Astrocyte of the spinal cord (primary cell): ENCODE measurements at regions not wholly inside any gene's neighbourhood (a gene's known extent, or its start where the extent isn't known, plus 50 kb on each side); places are given as distances from the start of the nearest gene placed in this dataset.

Experiments
- DNase-seq: peaks from one replicate; pipeline ENCODE4 v3.0.0; 2011; ENCODE audit warnings: low read depth, low spot score
- H3K4me3 ChIP-seq: 2 replicates; pipeline ENCODE4 v1.5.1; 2011; ENCODE audit warnings: low read depth, mild to moderate bottlenecking, low read length, moderate library complexity
- in situ Hi-C: cut with HindIII; loops from 2 replicates; pipeline ENCODE4 v1.10.0; 2017; ENCODE audit warnings: low sequenced_read_pairs
- TF ChIP-seq, protein P1 (sequence below): IDR thresholded peaks from 2 replicates; pipeline ENCODE4 v1.5.1; 2012; ENCODE audit warnings: low read depth, mild to moderate bottlenecking, low read length, inconsistent platforms

DNA sequence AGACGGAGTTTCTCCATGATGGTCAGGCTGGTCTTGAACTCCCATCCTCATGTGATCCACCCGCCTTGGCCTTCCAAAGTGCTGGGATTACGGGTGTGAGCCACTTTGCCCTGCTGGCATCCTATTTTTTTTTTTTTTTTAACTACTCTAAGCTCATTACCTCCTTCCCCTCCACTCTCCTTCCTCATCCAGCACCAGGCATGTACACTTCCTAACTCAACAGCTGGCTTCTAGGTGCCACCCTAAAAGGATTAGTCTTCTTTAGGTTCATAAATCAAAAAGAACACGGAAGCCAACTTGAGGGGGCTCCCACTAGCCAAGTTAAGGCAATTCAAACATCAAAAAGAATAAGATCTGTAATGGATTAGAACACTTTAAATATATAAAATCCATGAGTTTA lies 70.6 kb upstream of the TEX51 start:
- in situ Hi-C loops: no loop called here
- H3K4me3 ChIP-seq: no peak overlapping the region
- TF ChIP-seq, protein P1, sequence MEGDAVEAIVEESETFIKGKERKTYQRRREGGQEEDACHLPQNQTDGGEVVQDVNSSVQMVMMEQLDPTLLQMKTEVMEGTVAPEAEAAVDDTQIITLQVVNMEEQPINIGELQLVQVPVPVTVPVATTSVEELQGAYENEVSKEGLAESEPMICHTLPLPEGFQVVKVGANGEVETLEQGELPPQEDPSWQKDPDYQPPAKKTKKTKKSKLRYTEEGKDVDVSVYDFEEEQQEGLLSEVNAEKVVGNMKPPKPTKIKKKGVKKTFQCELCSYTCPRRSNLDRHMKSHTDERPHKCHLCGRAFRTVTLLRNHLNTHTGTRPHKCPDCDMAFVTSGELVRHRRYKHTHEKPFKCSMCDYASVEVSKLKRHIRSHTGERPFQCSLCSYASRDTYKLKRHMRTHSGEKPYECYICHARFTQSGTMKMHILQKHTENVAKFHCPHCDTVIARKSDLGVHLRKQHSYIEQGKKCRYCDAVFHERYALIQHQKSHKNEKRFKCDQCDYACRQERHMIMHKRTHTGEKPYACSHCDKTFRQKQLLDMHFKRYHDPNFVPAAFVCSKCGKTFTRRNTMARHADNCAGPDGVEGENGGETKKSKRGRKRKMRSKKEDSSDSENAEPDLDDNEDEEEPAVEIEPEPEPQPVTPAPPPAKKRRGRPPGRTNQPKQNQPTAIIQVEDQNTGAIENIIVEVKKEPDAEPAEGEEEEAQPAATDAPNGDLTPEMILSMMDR: no peak
- DNase-seq: no peak

DNA sequence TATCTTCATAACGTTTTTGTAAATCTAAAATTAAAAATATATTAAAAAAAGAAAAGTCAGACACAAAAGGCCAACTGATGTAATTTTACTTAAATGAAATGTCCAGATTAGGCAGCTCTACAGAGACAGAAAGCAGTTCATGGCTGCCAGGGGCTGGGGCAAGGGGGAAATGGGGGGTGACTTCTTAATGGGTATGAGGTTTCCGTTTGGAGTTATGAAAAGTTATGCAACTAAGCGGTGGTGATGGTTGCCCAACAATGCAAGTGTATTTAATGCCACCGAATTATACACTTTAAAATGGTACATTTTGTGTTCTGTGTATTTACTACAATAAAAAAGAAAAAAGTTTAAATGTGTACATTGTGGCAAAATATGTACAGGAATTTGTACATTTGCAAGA lies 70.2 kb upstream of the TEX51 start:
- DNase-seq: no peak
- in situ Hi-C loops: no loop called here
- no peak overlapping the region for H3K4me3 ChIP-seq
- TF ChIP-seq, protein P1: no peak

DNA sequence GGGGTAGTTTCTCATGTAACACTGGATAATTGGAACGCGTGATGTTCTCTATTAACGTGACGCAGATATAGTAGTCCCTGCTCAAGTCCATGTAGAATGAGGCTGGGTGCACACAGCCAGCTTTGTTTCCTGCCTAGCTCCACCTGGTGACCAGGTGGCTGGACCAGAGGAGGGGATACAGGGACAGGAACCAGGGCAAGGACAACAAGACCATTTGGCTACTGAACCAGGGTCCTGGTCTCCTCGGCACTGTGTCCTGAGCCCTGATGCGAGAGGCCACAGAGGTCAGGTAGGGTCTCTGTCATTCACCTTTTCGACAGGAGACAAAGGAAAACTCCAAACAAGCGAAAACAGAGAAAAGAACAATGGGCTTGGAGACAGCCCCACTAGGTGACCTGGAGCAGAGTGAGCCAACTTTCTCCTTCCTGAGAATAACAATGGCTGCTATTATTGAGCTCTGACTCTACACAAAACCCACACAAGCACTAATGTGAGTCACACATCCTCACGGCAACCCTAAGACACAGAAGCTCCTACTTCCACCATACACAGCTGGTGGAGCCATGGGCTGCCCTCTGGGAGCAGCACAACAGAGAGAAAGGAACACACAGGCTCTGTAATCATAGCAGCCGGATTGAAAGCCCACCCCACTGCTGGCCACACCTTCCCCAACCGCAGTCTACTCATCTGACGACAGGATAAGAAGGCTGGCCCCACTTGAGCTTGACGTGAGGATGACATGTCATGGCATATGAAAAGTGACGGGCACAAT lies 67.3 kb upstream of the TEX51 start:
- in situ Hi-C loops: no loop called here
- TF ChIP-seq, protein P1: no peak

DNA sequence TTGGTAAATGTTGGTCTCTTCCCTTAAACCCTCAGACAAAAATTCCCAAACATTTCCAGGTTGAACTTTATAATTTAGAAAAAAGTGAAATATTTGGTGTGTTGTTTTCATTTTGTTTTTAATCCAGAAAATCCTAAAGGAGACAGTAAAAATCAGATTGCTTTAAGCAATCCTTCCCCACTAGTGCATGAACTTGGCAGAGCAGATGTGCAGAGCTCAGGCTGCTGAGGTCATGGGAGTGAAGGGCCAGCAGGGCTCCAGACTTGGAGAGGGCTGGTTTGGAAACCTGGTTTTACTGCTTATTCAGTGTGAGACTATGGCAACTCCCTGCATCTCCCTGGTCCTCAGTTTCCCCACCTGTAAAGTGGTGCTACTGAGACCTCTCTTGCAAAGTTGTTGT lies 66.7 kb upstream of the TEX51 start:
- H3K4me3 ChIP-seq: no peak overlapping the region
- in situ Hi-C loops: no loop called here
- TF ChIP-seq, protein P1: no peak
- DNase-seq: no peak

More for the DNA sequence above, 67.3 kb upstream of the TEX51 start:
- DNase-seq: no peak
- H3K4me3 ChIP-seq: no peak overlapping the region

DNA sequence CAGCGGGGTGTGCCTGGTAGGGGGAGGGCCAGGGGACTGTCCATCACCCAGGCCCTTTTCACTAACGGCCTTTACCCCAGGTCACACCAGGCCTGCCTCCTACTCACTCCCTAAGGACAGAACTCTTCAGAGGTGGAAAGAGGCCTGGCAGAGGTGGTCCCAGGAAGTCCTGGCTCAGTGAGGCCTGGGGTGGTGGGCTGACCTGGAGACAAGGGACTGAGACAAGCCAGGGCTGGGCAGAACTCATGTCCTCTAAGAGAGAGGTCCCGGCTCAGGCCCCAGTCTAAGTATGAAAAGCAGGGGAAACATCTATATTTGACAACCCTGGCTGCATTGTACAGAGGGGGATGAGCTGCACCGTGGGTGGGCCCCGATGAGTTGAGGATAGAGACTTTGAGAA lies 65.9 kb upstream of the TEX51 start:
- DNase-seq: no peak
- TF ChIP-seq, protein P1: no peak
- H3K4me3 ChIP-seq: no peak overlapping the region
- in situ Hi-C loops: no loop called here

DNA sequence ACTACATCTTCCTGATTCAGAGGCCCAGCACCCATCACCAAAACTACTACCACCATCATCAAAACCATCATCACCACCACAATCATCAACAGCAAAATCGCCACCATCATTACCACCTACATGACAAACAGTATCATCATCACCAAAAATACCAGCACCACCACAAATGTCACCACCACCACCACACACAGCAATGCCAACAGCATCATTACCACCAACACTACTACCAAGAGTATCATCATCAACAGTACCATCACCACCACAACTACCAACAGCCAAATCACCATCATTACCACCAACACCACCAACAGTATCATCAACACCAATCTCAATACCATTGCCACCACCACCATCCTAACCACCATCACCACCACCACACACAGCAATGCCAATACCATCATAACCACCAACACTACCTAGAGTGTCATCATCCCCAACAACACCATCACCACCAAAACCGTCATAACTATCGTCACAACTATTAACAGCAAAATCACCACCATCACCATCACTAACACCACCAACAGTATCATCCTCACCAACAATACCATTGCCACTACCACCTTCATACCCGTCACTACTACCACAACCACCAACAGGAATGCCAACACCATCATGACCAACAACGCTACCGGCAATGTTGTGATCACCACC lies 64.6 kb upstream of the TEX51 start:
- TF ChIP-seq, protein P1: no peak
- H3K4me3 ChIP-seq: no peak overlapping the region
- in situ Hi-C loops: no loop called here
- DNase-seq: no peak
